ENCODE measurements at regions not wholly inside any gene's neighbourhood (a gene's known extent, or its start where the extent isn't known, plus 50 kb on each side); places are given as distances from the start of the nearest gene placed in this dataset.

GRCh38 chr13:74329962-74330361, 195.8 kb upstream of the KLF12 start:
- DNase-seq, result no peak

DNA sequence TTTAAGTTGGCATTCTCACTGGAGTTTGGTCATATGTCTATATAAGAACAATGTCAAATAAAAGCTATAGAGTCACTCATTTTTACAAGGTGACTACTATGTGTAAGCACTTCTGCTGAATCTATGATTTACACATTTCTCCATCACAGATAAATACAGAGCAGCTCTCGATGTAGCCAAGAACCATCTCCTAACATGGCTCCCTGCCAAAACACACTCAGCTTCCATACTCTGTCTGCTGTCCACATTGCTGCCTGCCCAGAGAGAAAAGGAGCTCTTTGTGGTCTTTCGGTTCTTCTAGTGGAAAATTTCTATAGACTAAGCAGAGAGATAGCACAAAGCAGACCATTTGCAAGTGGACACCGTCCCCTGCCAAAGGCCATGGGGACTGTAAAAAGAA, 190.9 kb upstream of the KLF12 start:
- DNase-seq, result no peak

GRCh38 chr13:74324338-74324737, 190.1 kb upstream of the KLF12 start:
- no peak for DNase-seq

- no peak for DNase-seq
Measured at GRCh38 chr13:74322562-74322961, 188.4 kb upstream of the KLF12 start.

- DNase-seq, result no peak
Measured at GRCh38 chr13:74320282-74320681, 186.1 kb upstream of the KLF12 start.

DNA sequence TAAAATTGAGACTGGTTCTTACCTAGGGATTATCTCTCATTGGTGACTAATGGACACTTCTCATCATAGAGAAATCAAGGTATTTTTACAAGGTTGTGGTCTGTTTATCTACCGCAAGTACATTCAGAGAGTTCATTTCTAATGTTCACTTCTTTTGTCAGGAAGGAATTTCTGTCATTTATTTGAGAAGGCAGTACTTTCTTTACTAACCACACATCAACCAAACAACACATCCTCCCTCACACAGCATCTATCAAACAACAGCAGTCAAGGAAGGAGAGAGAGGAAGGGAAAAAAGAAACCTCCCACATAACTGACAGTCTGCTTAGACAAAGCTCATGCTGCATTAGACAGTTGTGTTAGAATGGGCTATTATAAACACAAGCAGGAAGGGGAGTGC, 182.3 kb upstream of the KLF12 start:
- no peak for DNase-seq

GRCh38 chr13:74306496-74306895, 172.3 kb upstream of the KLF12 start:
- DNase-seq, result no peak

GRCh38 chr13:74305876-74306275, 171.7 kb upstream of the KLF12 start:
- no peak for DNase-seq

DNA sequence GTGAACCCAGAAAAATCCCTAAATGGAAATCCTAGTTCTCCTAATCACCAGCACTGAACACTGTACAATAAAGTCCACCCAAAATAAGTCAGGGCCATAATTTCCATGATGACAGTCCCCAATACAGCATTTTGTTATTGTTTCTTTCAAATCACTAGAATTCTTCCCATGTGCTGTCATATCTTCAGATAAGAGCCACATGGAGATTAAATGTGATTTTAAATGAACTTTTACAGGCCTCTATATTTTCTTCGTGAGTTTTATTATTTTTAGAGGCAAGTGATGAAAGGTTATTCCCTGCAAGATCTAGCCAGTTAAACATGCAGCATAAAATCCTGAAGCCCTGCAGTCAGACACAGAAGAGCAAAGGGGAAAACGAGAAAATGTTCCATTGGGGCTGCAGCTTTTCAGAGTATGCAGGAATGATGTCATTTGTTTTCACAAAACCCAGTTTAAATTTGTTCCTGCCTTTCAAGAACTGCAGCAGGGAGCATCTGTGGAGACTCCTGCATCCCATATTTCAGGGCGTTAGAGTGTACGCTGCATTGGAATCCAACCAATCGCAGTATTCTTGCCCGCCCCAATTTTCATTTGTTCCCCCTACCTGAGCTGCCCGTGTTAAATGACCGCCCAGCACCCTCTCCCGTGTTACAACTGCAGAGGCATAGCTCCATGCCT, 167.2 kb upstream of the KLF12 start:
- DNase-seq, result no peak

DNA sequence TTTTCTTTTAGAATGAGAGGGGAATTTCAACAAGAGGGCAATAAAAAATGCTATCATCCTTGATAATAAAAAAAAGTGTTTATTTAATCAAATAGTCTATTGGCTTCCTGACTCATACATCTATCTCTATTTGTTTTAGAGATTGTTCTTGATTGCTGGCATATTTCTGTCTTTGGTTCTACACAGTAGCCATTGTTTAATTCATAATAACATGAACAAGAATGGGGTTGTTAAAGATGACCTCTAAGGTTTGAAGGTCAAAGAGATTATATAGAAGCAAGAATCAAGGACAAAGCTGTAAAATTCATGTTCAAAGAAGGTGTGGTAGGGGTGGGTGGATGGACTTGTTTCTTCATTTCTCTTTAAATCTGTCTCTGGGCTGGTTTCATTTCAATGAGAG, 166.0 kb upstream of the KLF12 start:
- DNase-seq, result no peak

GRCh38 chr13:74299721-74300120, 165.5 kb upstream of the KLF12 start:
- DNase-seq, result no peak

DNA sequence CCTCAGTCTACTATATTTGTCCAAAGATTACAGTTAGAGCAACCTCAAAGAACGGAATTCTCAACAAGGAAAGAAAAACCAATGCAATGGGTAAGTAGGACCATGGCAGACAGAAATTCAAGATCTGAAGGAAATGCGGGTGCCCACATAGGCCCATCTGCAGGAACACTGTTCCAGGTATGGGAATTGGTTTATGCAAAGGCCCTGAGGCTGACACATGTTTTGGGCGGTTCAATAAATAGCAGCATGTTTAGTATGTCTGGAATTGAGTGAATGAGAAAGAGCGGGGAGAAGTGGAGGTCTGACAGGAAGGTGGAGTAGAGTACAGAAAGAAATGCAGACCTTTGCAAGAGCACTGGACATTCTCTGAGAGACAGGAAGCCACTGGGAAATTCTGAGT, 164.7 kb upstream of the KLF12 start:
- DNase-seq, result no peak

DNA sequence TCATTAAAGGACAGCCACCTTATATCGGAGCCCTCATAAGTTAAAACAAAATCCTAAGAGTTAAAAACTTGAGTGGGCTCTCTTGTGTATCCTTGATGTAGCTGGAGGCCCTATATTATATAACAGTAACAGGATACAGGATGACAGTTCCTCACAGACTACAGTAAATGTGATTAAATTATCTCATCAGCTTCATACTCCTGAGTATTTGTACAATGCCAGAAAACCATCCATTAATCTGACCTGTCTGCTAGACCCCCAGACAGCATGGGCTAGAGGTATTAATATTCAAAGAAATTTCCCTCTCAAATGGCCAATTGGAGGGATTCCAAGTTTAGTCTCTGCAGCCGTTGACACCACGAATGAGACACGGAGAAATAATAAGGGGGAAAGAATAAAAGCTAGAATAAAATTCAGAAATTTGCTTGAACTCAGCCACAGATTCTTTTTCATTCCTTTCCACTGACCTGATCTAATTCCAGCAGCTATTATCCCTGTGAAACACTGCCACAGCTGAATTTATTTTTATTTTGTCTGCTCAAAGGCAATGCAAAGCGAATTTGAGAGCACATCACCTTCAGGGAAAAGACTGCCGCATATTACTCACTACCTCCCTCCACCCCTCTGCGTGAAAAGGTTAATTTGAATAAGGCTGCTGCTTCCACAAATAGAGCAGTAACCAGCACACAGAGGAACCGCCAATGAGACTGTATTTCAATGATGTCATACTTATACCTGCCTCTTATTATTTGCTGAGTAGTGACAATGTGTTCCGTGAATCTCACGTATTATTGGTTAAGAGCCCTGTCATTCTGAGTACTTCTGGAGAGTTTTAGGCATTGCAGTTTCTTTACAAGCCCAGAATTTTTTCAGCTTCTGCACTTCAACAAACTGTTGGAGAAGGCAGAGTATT, 155.9 kb upstream of the KLF12 start:
- DNase-seq, result peak; percentile 70

- no peak for DNase-seq
Measured at GRCh38 chr13:74289107-74289506, 154.9 kb upstream of the KLF12 start.

GRCh38 chr13:74288361-74288911, 154.2 kb upstream of the KLF12 start:
- peak; percentile 39 for DNase-seq

- peak; percentile 92 for DNase-seq
Measured at GRCh38 chr13:74287724-74288169, 153.5 kb upstream of the KLF12 start.

- DNase-seq, result no peak
Measured at GRCh38 chr13:74280795-74281490, 146.7 kb upstream of the KLF12 start.

- DNase-seq, result no peak
Measured at GRCh38 chr13:74280093-74280794, 146.0 kb upstream of the KLF12 start.

DNA sequence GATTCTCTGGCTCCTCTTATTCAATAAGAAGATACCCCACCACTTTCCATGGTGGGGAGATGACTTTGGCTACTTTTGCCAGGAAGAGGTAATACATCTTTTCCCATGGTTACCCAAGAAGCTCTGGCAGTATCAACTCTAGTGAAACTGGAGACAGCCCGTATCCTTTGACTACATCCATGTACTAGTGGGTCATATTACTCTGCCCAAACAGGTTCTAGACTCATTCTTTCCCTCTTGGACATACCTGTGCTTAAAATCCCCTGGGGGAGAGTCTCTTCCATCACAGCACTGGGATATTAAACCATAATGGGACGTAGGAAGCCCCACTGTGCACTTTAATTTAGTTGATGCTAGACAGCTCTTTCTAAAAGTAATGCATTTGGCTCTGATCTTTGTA, 144.7 kb upstream of the KLF12 start:
- no peak for DNase-seq

DNA sequence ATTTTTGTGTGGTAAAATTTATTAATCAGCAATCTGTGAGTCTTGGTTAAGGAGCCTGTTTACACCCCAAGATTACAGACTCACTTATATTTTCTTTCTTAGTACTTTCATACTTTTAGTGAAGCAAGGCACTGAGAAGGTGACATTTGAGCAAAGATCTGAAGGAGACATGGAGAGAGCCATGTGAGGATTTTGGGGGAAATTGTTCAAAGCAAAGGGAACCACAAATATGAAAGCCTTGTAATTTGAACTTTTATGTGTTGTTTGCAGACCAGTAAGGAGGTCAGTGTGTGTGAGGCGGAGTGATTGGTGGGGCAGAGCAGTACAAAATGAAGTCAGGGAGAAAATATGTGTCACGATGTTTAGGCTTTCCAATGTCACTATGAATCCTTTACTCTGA, 140.7 kb upstream of the KLF12 start:
- no peak for DNase-seq

DNA sequence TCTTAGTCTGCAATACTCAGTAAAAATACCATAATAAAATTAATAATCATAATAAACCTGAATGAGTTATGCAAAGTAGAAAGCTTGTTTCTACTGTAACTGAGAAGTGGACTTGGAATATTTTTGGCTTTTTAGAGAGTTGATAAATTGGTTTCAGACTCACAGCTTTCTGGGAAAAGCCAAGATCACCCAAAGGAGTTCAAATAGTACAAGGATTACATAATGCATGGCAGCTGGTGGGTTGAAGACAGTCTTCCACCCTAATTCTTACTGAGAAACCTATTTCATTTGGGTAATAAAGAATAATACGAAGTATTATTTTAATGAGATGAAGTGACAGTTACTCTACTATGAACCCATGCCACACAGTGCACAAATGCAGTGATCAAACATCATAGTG, 139.4 kb upstream of the KLF12 start:
- DNase-seq, result no peak

DNA sequence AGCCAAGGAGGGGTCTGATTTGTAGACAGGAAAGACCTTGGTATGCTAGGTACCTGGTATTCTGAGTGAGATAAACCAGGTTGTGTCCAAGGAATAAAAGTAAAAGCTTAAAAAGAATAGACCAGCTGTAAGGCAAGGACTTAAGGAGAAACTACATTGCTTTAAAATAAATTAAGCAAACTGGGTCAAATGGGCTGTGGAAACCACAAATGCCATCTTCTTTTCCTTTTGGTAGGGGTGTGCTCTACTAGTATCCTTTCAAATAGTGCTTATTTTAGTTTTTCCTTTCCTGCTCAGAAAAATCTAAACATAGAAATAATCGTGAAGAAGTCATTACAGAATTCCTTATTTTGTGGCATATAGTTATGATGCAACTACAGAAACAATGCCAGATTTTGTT, 138.6 kb upstream of the KLF12 start:
- no peak for DNase-seq

- no peak for DNase-seq
Measured at GRCh38 chr13:74270018-74270417, 135.8 kb upstream of the KLF12 start.
